Vagina (tissue), 2 donors: ENCODE measurements at regions not wholly inside any gene's neighbourhood (a gene's known extent, or its start where the extent isn't known, plus 50 kb on each side); places are given as distances from the start of the nearest gene placed in this dataset.

Source experiments
- POLR2AphosphoS5 ChIP-seq, 2 donors: sonication (generic); formaldehyde crosslinking; IDR thresholded peaks; one replicate each; pipeline ENCODE4 v1.9.0; 2017; ENCODE audit warnings: antibody characterized with exemption in 2 of 2, mild to moderate bottlenecking in 2 of 2, low read depth in 1 of 2; ENCODE audit not compliant: insufficient read depth in 1 of 2
- TF ChIP-seq, protein P1 (sequence below), 3 experiments: fragments of 450-650 bp in 2 of 3; fragments of 200-600 bp in 1 of 3; sonication (generic) in 1 of 3; IDR thresholded peaks; one replicate each; pipeline ENCODE4 v1.5.1; 2017 to 2019; ENCODE audit warnings: antibody characterized with exemption in 3 of 3, mild to moderate bottlenecking in 2 of 3, moderate library complexity in 2 of 3

DNA sequence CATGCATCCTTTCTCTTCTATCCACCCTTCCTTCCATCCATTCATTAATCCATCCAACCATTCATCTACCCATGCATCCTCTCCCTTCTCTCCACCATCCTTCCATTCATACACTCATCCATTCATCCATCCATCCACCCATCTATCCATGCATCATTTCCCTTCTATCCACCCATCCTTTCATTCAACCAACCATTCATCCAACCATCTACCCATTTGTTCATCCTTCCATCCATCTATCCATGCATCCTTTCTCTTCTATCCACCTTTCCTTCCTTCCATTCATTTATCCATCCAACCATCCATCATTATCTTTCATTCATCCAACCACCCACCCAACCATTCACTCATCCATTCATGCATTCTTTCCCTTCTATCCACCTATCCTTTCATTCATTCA, 188.4 kb downstream of the NPHP4 start:
- TF ChIP-seq, protein P1, sequence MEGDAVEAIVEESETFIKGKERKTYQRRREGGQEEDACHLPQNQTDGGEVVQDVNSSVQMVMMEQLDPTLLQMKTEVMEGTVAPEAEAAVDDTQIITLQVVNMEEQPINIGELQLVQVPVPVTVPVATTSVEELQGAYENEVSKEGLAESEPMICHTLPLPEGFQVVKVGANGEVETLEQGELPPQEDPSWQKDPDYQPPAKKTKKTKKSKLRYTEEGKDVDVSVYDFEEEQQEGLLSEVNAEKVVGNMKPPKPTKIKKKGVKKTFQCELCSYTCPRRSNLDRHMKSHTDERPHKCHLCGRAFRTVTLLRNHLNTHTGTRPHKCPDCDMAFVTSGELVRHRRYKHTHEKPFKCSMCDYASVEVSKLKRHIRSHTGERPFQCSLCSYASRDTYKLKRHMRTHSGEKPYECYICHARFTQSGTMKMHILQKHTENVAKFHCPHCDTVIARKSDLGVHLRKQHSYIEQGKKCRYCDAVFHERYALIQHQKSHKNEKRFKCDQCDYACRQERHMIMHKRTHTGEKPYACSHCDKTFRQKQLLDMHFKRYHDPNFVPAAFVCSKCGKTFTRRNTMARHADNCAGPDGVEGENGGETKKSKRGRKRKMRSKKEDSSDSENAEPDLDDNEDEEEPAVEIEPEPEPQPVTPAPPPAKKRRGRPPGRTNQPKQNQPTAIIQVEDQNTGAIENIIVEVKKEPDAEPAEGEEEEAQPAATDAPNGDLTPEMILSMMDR (IDR thresholded peaks at IDR 0.05) = no peak
- TF ChIP-seq POLR2AphosphoS5 (IDR thresholded peaks at IDR 0.05; ENCODE audit: insufficient read depth in 1 of 2, low read depth in 1 of 2) = no peak
